ENCODE measurements at regions not wholly inside any gene's neighbourhood (a gene's known extent, or its start where the extent isn't known, plus 50 kb on each side); places are given as distances from the start of the nearest gene placed in this dataset.

DNA sequence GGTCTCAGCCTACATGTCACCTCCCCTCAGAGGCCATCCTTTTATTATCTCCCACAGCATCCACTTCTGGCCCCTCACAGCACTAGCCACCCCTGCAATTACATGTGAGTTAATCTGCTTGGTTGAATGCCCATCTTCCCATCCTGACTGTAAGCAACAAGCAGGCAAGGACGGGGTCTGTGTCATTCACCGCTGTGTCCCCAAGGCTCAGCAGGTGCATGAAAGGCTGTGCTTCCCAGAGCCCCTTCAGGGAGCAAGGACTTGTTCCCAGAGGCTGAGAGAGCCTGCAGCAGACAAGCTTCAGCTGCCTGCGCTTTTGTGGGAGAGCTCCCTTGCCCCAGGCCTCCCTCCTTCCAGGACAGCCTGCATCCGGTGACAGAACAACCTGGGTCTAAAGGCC is 172.7 kb upstream of the GSC start:
- H3K27me3 ChIP-seq, result no peaks in the 10 kb centered on the region
- H3K9ac ChIP-seq, result no peak overlapping the region
- no peak overlapping the region for H3K4me2 ChIP-seq
- H4K20me1 ChIP-seq, result no peaks in the 10 kb centered on the region
- H3K4me3 ChIP-seq, result no peak overlapping the region
- TF ChIP-seq Cebpa-rat (IDR thresholded peaks at IDR 0.05), result no peak
- H3K9me3 ChIP-seq, result 0 out of 2 replicates have a peak, but pooled peaks cover 4% of the 10 kb centered on the region
- H3K27ac ChIP-seq, result no peak overlapping the region
- peaks cover 58% of the 10 kb centered on the region for H3K4me1 ChIP-seq
- H3K36me3 ChIP-seq, result no peaks in the 10 kb centered on the region

DNA sequence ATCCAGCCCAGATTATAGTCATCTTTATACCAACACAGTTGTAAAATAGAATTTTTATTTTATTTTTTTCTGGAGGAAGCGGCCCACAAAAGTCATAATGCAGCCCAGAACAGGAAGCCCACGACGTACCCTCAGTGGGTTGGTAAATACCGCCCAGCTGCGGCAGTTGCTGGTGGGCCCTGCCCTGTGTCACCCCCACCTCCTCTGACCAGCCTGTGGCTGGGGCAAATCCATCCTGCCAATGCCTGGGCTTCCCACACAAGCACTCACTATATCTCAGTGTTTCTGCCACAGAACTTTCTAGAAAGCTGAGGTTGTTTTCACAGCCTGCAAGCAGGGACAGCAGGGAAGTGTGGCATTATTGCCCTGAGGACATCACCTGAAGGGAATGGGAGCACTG is 171.4 kb upstream of the GSC start:
- Histone ChIP-seq H3K36me3 (no peaks in the 10 kb centered on the region), H3K4me3 (no peak overlapping the region), H3K9ac (no peak overlapping the region), H3K4me1 (peaks cover 58% of the 10 kb centered on the region), H3K27ac (no peak overlapping the region), H3K9me3 (0 out of 2 replicates have a peak, but pooled peaks cover 4% of the 10 kb centered on the region), H3K4me2 (no peak overlapping the region), H3K27me3 (no peaks in the 10 kb centered on the region), H4K20me1 (no peaks in the 10 kb centered on the region)
- TF ChIP-seq Cebpa-rat (IDR thresholded peaks at IDR 0.05), result no peak

GRCh38 chr14:94940263-94940993 is 170.5 kb upstream of the GSC start:
- Histone ChIP-seq H3K27ac (no peak overlapping the region), H3K4me1 (peaks cover 52% of the 10 kb centered on the region), H3K27me3 (no peaks in the 10 kb centered on the region), H4K20me1 (no peaks in the 10 kb centered on the region), H3K9ac (no peak overlapping the region), H3K36me3 (no peaks in the 10 kb centered on the region), H3K4me3 (no peak overlapping the region), H3K9me3 (0 out of 2 replicates have a peak, but pooled peaks cover under 1% of the 10 kb centered on the region), H3K4me2 (0 out of 2 replicates have a peak overlapping the region, but pooled peaks have one; percentile 6)
- TF ChIP-seq Cebpa-rat (IDR thresholded peaks at IDR 0.05), result no peak

DNA sequence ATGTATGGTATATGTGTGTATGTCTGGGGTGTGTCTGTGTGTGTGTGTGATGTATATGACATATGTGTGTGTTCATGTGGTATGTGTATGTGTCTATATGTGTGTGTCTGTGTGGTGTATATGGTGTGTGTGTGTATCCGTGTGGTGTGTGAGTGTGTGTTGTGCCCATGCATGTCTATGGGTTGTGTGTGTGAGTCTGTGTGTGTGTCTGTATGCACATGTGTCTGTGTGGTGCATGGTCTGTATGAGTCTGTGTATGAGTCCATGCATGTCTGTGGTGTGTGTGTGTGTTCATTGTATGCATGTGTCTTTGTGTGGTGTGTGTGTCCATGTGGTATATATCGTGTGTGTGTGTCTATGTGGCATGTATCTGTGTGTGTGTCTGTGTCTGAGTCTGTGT is 168.1 kb upstream of the GSC start:
- peak overlapping the region; percentile 98 for H3K4me2 ChIP-seq
- H3K27me3 ChIP-seq, result no peaks in the 10 kb centered on the region
- H3K27ac ChIP-seq, result peak overlapping the region; percentile 88; the same call in 1 of the 2 replicates
- no peak for TF ChIP-seq Cebpa-rat (IDR thresholded peaks at IDR 0.05)
- H3K36me3 ChIP-seq, result no peaks in the 10 kb centered on the region
- no peak overlapping the region for H3K4me3 ChIP-seq
- no peak overlapping the region for H3K9ac ChIP-seq
- H3K9me3 ChIP-seq, result no peaks in the 10 kb centered on the region
- peaks cover 46% of the 10 kb centered on the region for H3K4me1 ChIP-seq
- no peaks in the 10 kb centered on the region for H4K20me1 ChIP-seq

DNA sequence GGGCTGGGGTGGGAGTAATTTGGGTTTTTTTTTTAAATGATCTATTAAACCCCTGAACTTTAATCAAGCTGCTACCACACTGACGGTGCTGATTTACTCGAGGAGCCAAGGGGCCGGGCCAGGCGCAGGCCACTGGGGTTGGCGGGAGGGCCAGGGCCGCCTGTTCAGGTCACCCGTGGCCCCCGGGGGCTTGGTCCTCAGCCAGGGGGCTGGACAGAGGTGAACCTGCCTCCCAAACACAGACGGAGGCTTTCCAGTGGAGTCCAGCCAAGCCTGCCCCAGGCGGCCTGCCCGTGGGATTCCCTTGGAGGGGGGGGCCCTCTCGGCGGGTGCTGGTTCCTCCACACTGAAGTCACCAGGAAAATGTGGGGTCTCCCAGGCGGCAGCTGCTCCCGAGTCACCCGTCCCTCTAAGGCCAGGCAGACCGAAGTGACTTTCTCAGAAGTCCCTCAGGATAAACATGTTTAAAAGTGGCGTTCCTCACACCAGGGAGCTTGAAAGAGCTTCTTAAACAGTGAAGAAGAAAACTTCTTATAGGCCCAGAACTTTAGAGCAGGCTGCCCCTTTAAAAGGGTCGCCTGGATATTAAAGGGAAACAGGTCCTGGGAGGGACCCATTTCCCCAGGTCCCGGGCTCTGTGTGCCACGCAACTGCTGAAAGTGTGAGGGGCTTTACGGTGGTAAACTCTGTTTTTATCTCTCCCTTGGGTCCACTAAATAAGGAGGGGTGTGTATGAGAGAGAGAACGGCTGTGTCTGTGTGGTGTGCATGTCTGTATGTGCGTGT is 167.2 kb upstream of the GSC start:
- H3K27me3 ChIP-seq, result no peaks in the 10 kb centered on the region
- TF ChIP-seq Cebpa-rat (IDR thresholded peaks at IDR 0.05), result no peak
- no peaks in the 10 kb centered on the region for H3K36me3 ChIP-seq
- peak overlapping the region; percentile 77 for H3K9ac ChIP-seq
- H3K4me3 ChIP-seq, result peak overlapping the region; percentile 49
- H3K4me1 ChIP-seq, result peaks cover 46% of the 10 kb centered on the region
- no peaks in the 10 kb centered on the region for H3K9me3 ChIP-seq
- H4K20me1 ChIP-seq, result no peaks in the 10 kb centered on the region
- H3K4me2 ChIP-seq, result peak overlapping the region; percentile 98
- H3K27ac ChIP-seq, result peak overlapping the region; percentile 88

- Histone ChIP-seq H3K27me3 (no peaks in the 10 kb centered on the region), H3K4me1 (peaks cover 46% of the 10 kb centered on the region), H3K4me2 (peak overlapping the region; percentile 98), H3K9ac (peak overlapping the region; percentile 77), H3K4me3 (peak overlapping the region; percentile 49), H3K27ac (peak overlapping the region; percentile 88), H4K20me1 (no peaks in the 10 kb centered on the region), H3K9me3 (no peaks in the 10 kb centered on the region), H3K36me3 (no peaks in the 10 kb centered on the region)
- TF ChIP-seq Cebpa-rat (IDR thresholded peaks at IDR 0.05), result no peak
These were observed 166.5 kb upstream of the GSC start for GRCh38 chr14:94936401-94936892.

DNA sequence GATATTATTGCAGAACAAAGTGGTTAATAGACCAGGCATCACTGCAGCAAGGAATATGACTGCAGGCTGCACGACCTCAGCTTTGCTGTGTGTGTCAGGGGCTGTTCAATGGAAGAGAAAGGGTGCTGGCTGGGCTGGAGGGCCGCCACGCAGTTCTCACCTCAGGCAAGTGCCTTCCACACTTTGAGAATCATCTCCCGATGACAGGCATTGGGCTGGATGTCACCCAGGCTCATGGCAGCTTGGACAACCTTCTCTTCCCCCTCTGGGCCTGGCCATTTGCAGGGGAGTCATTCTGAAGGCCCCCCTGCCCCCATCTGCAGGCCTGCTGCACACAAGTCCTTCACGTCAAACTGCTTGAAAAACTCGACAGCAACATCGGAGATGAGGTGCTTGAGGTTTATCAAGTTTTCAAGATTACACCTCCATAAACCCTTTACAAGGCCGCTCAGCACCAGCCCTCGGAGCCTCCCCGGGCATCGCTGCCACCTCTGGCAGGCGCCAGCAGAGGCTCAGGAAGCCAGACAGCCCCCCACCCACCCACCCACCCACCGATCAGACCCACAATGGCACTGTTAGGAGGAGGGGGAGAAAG is 165.9 kb upstream of the GSC start:
- Histone ChIP-seq H3K27ac (no peak overlapping the region), H4K20me1 (no peaks in the 10 kb centered on the region), H3K9me3 (no peaks in the 10 kb centered on the region), H3K27me3 (no peaks in the 10 kb centered on the region), H3K36me3 (no peaks in the 10 kb centered on the region), H3K9ac (no peak overlapping the region), H3K4me1 (peaks cover 40% of the 10 kb centered on the region), H3K4me3 (no peak overlapping the region), H3K4me2 (0 out of 2 replicates have a peak overlapping the region, but pooled peaks have one; percentile 98)
- no peak for TF ChIP-seq Cebpa-rat (IDR thresholded peaks at IDR 0.05)

DNA sequence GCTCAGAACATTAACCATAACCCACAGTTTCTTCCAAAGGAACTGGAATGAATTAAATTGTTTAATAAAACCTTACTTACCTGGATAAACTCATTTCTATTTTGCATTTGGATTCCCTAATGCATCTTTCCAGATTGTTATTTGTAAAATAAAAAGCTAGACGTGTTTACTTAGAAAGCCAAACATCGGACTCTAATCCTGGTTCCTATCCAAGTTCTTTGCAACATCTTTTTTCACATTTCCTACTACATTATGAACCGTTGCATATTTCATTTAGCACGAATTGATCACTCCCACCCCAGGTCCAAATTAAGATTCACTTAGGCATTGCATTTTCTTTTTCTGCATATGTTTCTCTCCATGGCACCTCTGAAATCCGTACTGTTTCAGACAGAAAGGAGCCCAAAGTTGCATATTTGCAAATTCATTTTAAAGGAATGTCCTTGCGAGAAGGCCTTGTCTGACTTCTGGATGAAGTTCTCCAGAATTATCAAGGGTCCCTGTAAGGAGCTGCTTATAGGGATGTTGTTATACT is 164.4 kb upstream of the GSC start:
- no peak for TF ChIP-seq Cebpa-rat (IDR thresholded peaks at IDR 0.05)
- Histone ChIP-seq H3K27me3 (no peaks in the 10 kb centered on the region), H3K9ac (no peak overlapping the region), H3K4me2 (no peak overlapping the region), H3K27ac (no peak overlapping the region), H3K9me3 (no peaks in the 10 kb centered on the region), H3K4me1 (peaks cover 40% of the 10 kb centered on the region), H3K36me3 (no peaks in the 10 kb centered on the region), H4K20me1 (no peaks in the 10 kb centered on the region), H3K4me3 (no peak overlapping the region)

DNA sequence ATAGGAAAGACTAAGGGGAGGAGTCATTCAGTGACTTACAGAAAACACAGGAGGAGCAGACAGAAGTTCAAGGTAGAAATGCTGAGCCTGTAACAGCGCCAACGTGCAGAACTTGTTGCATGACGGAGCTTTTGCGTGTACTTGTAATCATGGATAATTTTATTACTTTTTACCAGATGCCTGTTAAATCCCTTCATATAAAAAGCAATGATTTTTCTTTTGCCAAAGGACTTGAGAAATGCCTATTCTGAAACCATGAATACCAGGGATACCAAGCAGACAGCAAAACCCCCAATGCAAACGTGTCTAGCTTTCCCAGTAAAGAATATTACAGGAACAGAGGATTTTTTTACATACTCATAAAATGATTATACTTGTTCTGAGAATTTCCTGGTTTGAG is 163.6 kb upstream of the GSC start:
- Histone ChIP-seq H3K4me2 (no peak overlapping the region), H3K27me3 (no peaks in the 10 kb centered on the region), H3K9me3 (no peaks in the 10 kb centered on the region), H3K27ac (no peak overlapping the region), H4K20me1 (no peaks in the 10 kb centered on the region), H3K4me1 (peaks cover 32% of the 10 kb centered on the region), H3K9ac (no peak overlapping the region), H3K36me3 (no peaks in the 10 kb centered on the region), H3K4me3 (no peak overlapping the region)
- TF ChIP-seq Cebpa-rat (IDR thresholded peaks at IDR 0.05), result no peak
